Activated CD8-positive, alpha-beta memory T cell treated with anti-CD3 and anti-CD28 coated beads, Interleukin-2, amount 10 ng/mL, durations not matched to agents 7 days and 5 days (primary cell): ENCODE measurements at regions not wholly inside any gene's neighbourhood (a gene's known extent, or its start where the extent isn't known, plus 50 kb on each side); places are given as distances from the start of the nearest gene placed in this dataset.
"Not testable (repeated sequence)": the region's sequence is repeated elsewhere in the genome, so short reads cannot be mapped to it uniquely, and the experiment has no call there.

ENCODE experiments used
- ATAC-seq: fragments of 150-1000 bp; cut with Tn5 transposase; one replicate; pipeline ENCODE4 v1.10.0; 2021; ENCODE audit warnings: moderate library complexity
- CTCF ChIA-PET: fragments of 350-600 bp; sonication (Branson Sonifier 250); formaldehyde crosslinking; loops from one replicate; lab custom pipeline; 2021; ENCODE audit warnings: antibody characterized with exemption; lab: Charles Lee
- DNase-seq: peaks from one replicate; pipeline ENCODE4 v3.0.0-alpha.2; 2020
- H3K27ac Mint-ChIP-seq: one replicate; pipeline ENCODE4 v1.8.0; 2021; ENCODE audit warnings: mild to moderate bottlenecking, mixed read lengths
- H3K27me3 Mint-ChIP-seq: one replicate; pipeline ENCODE4 v1.8.0; 2021; ENCODE audit warnings: mixed read lengths
- H3K36me3 Mint-ChIP-seq: one replicate; pipeline ENCODE4 v1.8.0; 2021; ENCODE audit warnings: mild to moderate bottlenecking, mixed read lengths
- H3K4me1 Mint-ChIP-seq: one replicate; pipeline ENCODE4 v1.8.0; 2021; ENCODE audit warnings: mixed read lengths
- H3K4me3 Mint-ChIP-seq: one replicate; pipeline ENCODE4 v1.8.0; 2021; ENCODE audit warnings: mild to moderate bottlenecking, moderate library complexity, mixed read lengths
- H3K9me3 Mint-ChIP-seq: one replicate; pipeline ENCODE4 v1.8.0; 2022; ENCODE audit warnings: low read depth, mixed read lengths

GRCh38 chrX:18034945-18035344, 173.8 kb upstream of the RAI2 start:
- DNase-seq (no peak), ATAC-seq (no peak)
- CTCF ChIA-PET: no interaction called here
- peaks cover 2% of the 10 kb centered on the region for H3K27me3 Mint-ChIP-seq
- no peaks in the 10 kb centered on the region for H3K9me3 Mint-ChIP-seq
- no peaks in the 10 kb centered on the region for H3K36me3 Mint-ChIP-seq
- no peak overlapping the region for H3K4me3 Mint-ChIP-seq
- no peaks in the 10 kb centered on the region for H3K4me1 Mint-ChIP-seq
- no peak overlapping the region for H3K27ac Mint-ChIP-seq

GRCh38 chrX:18034504-18034903, 173.4 kb upstream of the RAI2 start:
- peaks cover 2% of the 10 kb centered on the region for H3K27me3 Mint-ChIP-seq
- CTCF ChIA-PET: no interaction called here
- ATAC-seq: no peak

GRCh38 chrX:18032486-18033221, 171.6 kb upstream of the RAI2 start:
- ATAC-seq: no peak
- no peak overlapping the region for H3K27ac Mint-ChIP-seq
- H3K9me3 Mint-ChIP-seq: no peaks in the 10 kb centered on the region
- no peaks in the 10 kb centered on the region for H3K36me3 Mint-ChIP-seq
- H3K4me3 Mint-ChIP-seq: no peak overlapping the region
- CTCF ChIA-PET: no interaction called here
- H3K4me1 Mint-ChIP-seq: no peaks in the 10 kb centered on the region
- peaks cover 2% of the 10 kb centered on the region for H3K27me3 Mint-ChIP-seq
- no peak for DNase-seq

More at GRCh38 chrX:18034504-18034903, 173.4 kb upstream of the RAI2 start:
- H3K27ac Mint-ChIP-seq: no peak overlapping the region
- no peak for DNase-seq
- H3K36me3 Mint-ChIP-seq: no peaks in the 10 kb centered on the region
- no peaks in the 10 kb centered on the region for H3K4me1 Mint-ChIP-seq
- no peak overlapping the region for H3K4me3 Mint-ChIP-seq
- no peaks in the 10 kb centered on the region for H3K9me3 Mint-ChIP-seq

- H3K27me3 Mint-ChIP-seq: peaks cover 2% of the 10 kb centered on the region
- ATAC-seq: no peak
- H3K4me1 Mint-ChIP-seq: no peaks in the 10 kb centered on the region
- H3K9me3 Mint-ChIP-seq: no peaks in the 10 kb centered on the region
- no peaks in the 10 kb centered on the region for H3K36me3 Mint-ChIP-seq
- CTCF ChIA-PET: no interaction called here
- H3K4me3 Mint-ChIP-seq: no peak overlapping the region
- no peak for DNase-seq
- no peak overlapping the region for H3K27ac Mint-ChIP-seq
Observed at GRCh38 chrX:18031726-18032375, 170.8 kb upstream of the RAI2 start.

DNA sequence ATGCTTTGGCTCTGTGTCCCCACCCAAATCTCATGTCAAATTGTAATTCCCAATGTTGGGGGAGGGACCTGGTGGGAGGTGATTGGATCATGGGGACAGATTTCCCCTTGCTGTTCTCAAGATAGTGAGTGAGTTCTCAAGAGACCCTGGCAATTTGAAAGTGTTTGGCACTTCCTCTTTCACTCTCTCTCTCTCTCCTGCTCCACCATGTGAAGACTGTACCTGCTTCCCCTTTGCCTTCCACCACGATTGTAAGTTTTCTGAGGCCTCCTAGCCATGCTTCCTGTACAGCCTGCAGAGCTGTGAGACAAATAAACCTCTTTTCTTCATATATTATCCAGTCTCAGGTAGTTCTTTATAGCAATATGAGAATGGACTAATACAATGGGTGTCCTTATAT, 169.6 kb upstream of the RAI2 start:
- CTCF ChIA-PET, H3K4me3 Mint-ChIP-seq, H3K27ac Mint-ChIP-seq, ATAC-seq, H3K36me3 Mint-ChIP-seq, H3K27me3 Mint-ChIP-seq, DNase-seq, H3K9me3 Mint-ChIP-seq, H3K4me1 Mint-ChIP-seq: not testable (repeated sequence)

DNA sequence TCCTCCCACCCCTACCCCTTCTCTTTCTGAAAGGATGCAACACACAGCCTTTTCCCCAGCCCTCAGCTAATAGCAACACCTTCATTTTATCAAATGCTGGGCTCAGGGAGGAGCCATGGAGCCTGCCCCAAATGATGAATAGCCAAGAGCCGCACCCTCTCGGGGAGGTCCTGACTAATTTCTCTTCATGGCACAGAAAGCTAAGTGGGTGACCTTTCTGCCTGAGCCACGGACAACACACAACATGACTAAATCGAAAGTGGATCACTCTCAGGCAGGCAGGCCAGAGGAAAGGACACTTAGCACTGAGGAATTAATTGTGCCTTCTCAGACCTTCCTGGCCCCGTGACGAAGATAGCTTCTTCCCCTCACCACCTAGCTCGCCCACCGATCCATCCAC, 165.1 kb upstream of the RAI2 start:
- no peaks in the 10 kb centered on the region for H3K27me3 Mint-ChIP-seq
- H3K27ac Mint-ChIP-seq: no peak overlapping the region
- H3K4me3 Mint-ChIP-seq: no peak overlapping the region
- no peaks in the 10 kb centered on the region for H3K9me3 Mint-ChIP-seq
- CTCF ChIA-PET: no interaction called here
- H3K4me1 Mint-ChIP-seq: no peaks in the 10 kb centered on the region
- no peak for DNase-seq
- no peak for ATAC-seq
- no peaks in the 10 kb centered on the region for H3K36me3 Mint-ChIP-seq

DNA sequence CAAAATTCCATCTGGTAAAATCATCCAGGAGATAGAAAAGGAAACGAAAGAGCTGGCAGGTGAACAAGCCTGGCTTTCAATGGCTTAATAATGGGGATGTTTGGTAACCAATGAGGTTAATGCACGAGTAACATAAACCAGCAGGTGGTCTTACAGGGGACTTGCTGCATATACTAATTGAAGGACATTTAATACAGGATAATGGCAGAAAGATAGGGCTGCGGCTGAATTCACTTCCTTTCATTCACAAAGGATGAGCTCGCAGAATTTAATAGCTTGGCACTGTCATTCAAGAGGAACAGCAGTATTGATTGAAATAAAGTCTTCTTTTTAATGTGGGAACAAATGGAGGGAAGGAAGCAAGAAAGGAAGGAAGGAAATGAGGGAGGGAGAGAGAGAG, 156.3 kb upstream of the RAI2 start:
- H3K4me3 Mint-ChIP-seq: no peak overlapping the region
- no peaks in the 10 kb centered on the region for H3K27me3 Mint-ChIP-seq
- H3K36me3 Mint-ChIP-seq: no peaks in the 10 kb centered on the region
- no peak overlapping the region for H3K27ac Mint-ChIP-seq
- H3K4me1 Mint-ChIP-seq: no peaks in the 10 kb centered on the region
- ATAC-seq: no peak
- CTCF ChIA-PET: no interaction called here
- H3K9me3 Mint-ChIP-seq: no peaks in the 10 kb centered on the region
- no peak for DNase-seq

GRCh38 chrX:18016941-18017340, 155.8 kb upstream of the RAI2 start:
- H3K27me3 Mint-ChIP-seq: no peaks in the 10 kb centered on the region
- no peak for DNase-seq
- H3K4me3 Mint-ChIP-seq: no peak overlapping the region
- no peaks in the 10 kb centered on the region for H3K9me3 Mint-ChIP-seq
- H3K4me1 Mint-ChIP-seq: no peaks in the 10 kb centered on the region
- no peak overlapping the region for H3K27ac Mint-ChIP-seq
- no peak for ATAC-seq
- H3K36me3 Mint-ChIP-seq: no peaks in the 10 kb centered on the region
- CTCF ChIA-PET: no interaction called here

GRCh38 chrX:18010253-18010652, 149.2 kb upstream of the RAI2 start:
- CTCF ChIA-PET: no interaction called here
- H3K9me3 Mint-ChIP-seq: no peaks in the 10 kb centered on the region
- peaks cover 7% of the 10 kb centered on the region for H3K27me3 Mint-ChIP-seq
- H3K4me3 Mint-ChIP-seq: no peak overlapping the region
- ATAC-seq: no peak
- no peak overlapping the region for H3K27ac Mint-ChIP-seq
- no peaks in the 10 kb centered on the region for H3K4me1 Mint-ChIP-seq
- no peak for DNase-seq
- no peaks in the 10 kb centered on the region for H3K36me3 Mint-ChIP-seq

DNA sequence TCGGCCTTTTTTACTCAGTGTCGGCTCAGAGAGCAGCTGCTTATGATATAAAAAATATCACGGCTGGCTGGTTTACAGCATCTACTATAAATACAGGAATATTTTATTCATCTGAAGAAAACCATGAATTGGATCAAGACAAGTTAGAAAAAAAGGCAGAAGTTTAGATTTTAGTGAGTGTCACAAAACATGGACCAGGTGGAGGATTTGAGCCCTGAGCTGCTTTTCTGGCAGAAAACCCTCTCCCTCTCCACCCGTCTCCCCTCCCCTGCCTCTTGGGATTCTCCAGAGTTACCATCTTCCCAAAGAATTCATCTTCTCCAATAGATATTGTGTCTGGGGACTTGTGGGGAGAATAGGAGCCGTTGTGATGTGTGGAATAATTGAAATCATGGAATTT, 142.8 kb upstream of the RAI2 start:
- H3K9me3 Mint-ChIP-seq: no peaks in the 10 kb centered on the region
- H3K27ac Mint-ChIP-seq: no peak overlapping the region
- ATAC-seq (no peak), DNase-seq (no peak)
- CTCF ChIA-PET: no interaction called here
- peaks cover 7% of the 10 kb centered on the region for H3K27me3 Mint-ChIP-seq
- H3K4me1 Mint-ChIP-seq: no peaks in the 10 kb centered on the region
- H3K4me3 Mint-ChIP-seq: no peak overlapping the region
- H3K36me3 Mint-ChIP-seq: no peaks in the 10 kb centered on the region

DNA sequence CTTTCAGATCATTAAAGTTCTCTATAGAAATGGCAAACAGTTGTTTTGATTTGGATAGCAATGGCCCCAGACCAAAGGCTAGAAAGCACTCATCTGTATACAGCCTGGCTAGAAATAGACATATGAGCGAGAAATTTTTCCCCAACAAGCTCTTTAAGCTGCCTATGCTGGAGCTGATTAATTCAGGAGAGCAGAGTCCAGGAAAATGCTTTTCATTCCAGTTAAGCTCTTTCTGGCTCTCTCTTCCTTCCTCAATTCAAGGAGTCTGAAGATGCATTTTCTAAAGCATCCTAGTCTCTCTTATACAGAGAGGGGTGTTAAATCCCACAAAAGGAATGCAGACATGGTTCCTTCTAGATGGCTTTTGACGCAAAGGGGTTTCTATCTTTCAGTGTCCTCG, 141.7 kb upstream of the RAI2 start:
- no peaks in the 10 kb centered on the region for H3K9me3 Mint-ChIP-seq
- ATAC-seq (no peak), DNase-seq (no peak)
- CTCF ChIA-PET: no interaction called here
- no peaks in the 10 kb centered on the region for H3K36me3 Mint-ChIP-seq
- H3K27me3 Mint-ChIP-seq: peaks cover 7% of the 10 kb centered on the region
- H3K27ac Mint-ChIP-seq: no peak overlapping the region
- no peaks in the 10 kb centered on the region for H3K4me1 Mint-ChIP-seq
- H3K4me3 Mint-ChIP-seq: no peak overlapping the region

DNA sequence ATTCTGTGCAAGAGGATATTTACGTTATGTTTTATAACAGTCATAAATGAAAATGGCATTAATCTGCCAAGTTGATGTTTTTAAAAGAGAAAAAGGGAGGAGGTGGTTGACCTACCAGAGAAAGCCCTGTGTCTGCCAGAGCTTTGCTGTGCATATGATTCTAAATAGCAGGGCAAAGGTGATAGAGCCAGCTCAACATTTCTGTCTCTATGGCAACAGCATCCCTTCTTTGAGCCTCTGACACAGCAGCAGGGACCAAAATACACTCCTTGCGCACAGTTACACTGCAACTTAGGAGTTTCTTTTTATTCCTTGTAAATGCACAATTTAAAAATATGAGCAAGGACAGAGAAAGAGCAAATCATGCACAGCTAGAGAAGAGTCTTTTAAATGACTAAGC, 133.3 kb upstream of the RAI2 start:
- CTCF ChIA-PET: no interaction called here
- H3K36me3 Mint-ChIP-seq: no peaks in the 10 kb centered on the region
- H3K27ac Mint-ChIP-seq: no peak overlapping the region
- no peaks in the 10 kb centered on the region for H3K9me3 Mint-ChIP-seq
- no peak for ATAC-seq
- no peaks in the 10 kb centered on the region for H3K4me1 Mint-ChIP-seq
- no peak overlapping the region for H3K4me3 Mint-ChIP-seq
- DNase-seq: no peak
- no peaks in the 10 kb centered on the region for H3K27me3 Mint-ChIP-seq

GRCh38 chrX:17993062-17993461, 132.0 kb upstream of the RAI2 start:
- CTCF ChIA-PET: no interaction called here
- Mint-ChIP-seq H3K4me1 (no peaks in the 10 kb centered on the region), H3K4me3 (no peak overlapping the region), H3K27ac (no peak overlapping the region), H3K27me3 (no peaks in the 10 kb centered on the region), H3K36me3 (no peaks in the 10 kb centered on the region), H3K9me3 (no peaks in the 10 kb centered on the region)
- DNase-seq (no peak), ATAC-seq (no peak)

DNA sequence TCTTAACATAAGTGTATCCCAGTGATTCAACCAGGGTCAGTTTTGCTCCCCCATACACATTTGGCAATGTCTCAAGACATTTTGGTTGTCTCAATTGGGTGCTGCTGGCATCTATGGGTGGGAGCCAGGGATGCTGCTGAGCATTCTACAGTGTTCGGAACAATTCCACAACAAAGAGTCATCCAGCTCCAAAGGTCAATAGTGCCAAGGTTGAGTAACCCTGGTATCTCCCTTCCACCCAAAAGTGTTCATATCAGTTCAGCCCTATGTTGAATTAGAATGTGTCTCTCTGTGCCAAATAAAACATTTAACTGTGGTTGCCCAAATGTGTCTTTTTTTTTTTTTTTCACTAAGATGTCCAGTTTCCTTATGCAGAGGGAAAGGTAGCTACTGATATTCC, 129.4 kb upstream of the RAI2 start:
- Mint-ChIP-seq H3K4me1 (no peaks in the 10 kb centered on the region), H3K36me3 (no peaks in the 10 kb centered on the region), H3K27me3 (no peaks in the 10 kb centered on the region), H3K4me3 (no peak overlapping the region), H3K9me3 (no peaks in the 10 kb centered on the region), H3K27ac (no peak overlapping the region)
- CTCF ChIA-PET: no interaction called here
- DNase-seq (no peak), ATAC-seq (no peak)
